ENCODE measurements at regions not wholly inside any gene's neighbourhood (a gene's known extent, or its start where the extent isn't known, plus 50 kb on each side); places are given as distances from the start of the nearest gene placed in this dataset.
"Not testable (repeated sequence)": the region's sequence is repeated elsewhere in the genome, so short reads cannot be mapped to it uniquely, and the experiment has no call there.

- no peak overlapping the region for H2AFZ ChIP-seq (ENCODE audit: low read depth, low read length)
- H3K9ac ChIP-seq (ENCODE audit: low read length) = no peak overlapping the region
- no peak overlapping the region for H3K4me2 ChIP-seq (ENCODE audit: low read length)
- TF ChIP-seq, protein P1, sequence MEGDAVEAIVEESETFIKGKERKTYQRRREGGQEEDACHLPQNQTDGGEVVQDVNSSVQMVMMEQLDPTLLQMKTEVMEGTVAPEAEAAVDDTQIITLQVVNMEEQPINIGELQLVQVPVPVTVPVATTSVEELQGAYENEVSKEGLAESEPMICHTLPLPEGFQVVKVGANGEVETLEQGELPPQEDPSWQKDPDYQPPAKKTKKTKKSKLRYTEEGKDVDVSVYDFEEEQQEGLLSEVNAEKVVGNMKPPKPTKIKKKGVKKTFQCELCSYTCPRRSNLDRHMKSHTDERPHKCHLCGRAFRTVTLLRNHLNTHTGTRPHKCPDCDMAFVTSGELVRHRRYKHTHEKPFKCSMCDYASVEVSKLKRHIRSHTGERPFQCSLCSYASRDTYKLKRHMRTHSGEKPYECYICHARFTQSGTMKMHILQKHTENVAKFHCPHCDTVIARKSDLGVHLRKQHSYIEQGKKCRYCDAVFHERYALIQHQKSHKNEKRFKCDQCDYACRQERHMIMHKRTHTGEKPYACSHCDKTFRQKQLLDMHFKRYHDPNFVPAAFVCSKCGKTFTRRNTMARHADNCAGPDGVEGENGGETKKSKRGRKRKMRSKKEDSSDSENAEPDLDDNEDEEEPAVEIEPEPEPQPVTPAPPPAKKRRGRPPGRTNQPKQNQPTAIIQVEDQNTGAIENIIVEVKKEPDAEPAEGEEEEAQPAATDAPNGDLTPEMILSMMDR (IDR thresholded peaks at IDR 0.05; ENCODE audit: low read depth, low read length) = no peak
- TF ChIP-seq EZH2phosphoT487 (IDR thresholded peaks at IDR 0.05; ENCODE audit: low read depth) = no peak
- no peaks in the 10 kb centered on the region for H3K36me3 ChIP-seq (replicated peaks; ENCODE audit: low read depth, low read length)
- H3K9me3 ChIP-seq (ENCODE audit: insufficient read depth, low read length) = no peaks in the 10 kb centered on the region
- no peaks in the 10 kb centered on the region for H3K79me2 ChIP-seq (ENCODE audit: low read length)
- H3K27ac ChIP-seq (ENCODE audit: low read length) = no peak overlapping the region
- H3K4me1 ChIP-seq (ENCODE audit: low read length) = no peaks in the 10 kb centered on the region
- H3K4me3 ChIP-seq (ENCODE audit: low read length) = no peak overlapping the region
- H3K27me3 ChIP-seq (ENCODE audit: low read depth, low read length) = no peaks in the 10 kb centered on the region
- H4K20me1 ChIP-seq (ENCODE audit: insufficient read depth, low read length) = no peaks in the 10 kb centered on the region
Observed at GRCh38 chr11:95413761-95414160, 182.8 kb upstream of the SESN3 start.

- Histone ChIP-seq H3K4me1 (ENCODE audit: low read length) (no peaks in the 10 kb centered on the region), H3K79me2 (ENCODE audit: low read length) (no peaks in the 10 kb centered on the region), H2AFZ (ENCODE audit: low read depth, low read length) (no peak overlapping the region), H3K36me3 (replicated peaks; ENCODE audit: low read depth, low read length) (no peaks in the 10 kb centered on the region), H3K27me3 (ENCODE audit: low read depth, low read length) (no peaks in the 10 kb centered on the region), H3K4me2 (ENCODE audit: low read length) (no peak overlapping the region), H4K20me1 (ENCODE audit: insufficient read depth, low read length) (no peaks in the 10 kb centered on the region), H3K4me3 (ENCODE audit: low read length) (no peak overlapping the region), H3K9me3 (ENCODE audit: insufficient read depth, low read length) (no peaks in the 10 kb centered on the region), H3K9ac (ENCODE audit: low read length) (no peak overlapping the region), H3K27ac (ENCODE audit: low read length) (no peak overlapping the region)
- TF ChIP-seq, protein P1 (IDR thresholded peaks at IDR 0.05; ENCODE audit: low read depth, low read length) = no peak
- no peak for TF ChIP-seq EZH2phosphoT487 (IDR thresholded peaks at IDR 0.05; ENCODE audit: low read depth)
Observed at GRCh38 chr11:95413021-95413420, 182.0 kb upstream of the SESN3 start.

DNA sequence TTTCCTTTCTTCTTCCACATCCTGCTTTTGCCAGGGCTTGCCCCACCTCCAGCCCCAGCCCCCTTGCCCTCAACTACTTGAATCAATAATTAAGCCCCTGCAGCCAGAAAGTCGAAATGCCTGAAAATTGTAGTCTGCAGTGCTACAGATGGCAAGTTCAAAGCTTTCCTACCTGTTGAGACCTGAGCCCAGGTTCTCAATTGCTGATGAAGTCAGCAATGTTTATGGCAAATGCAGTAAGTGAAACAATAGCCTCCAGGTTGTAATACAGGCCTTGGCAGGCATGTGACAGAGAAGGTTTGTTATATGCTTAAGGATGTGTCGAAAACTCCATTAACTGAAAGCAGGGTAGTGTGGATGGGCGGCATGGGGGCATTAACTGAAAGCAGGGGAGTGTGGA is 181.1 kb upstream of the SESN3 start:
- H2AFZ ChIP-seq (ENCODE audit: low read depth, low read length) = no peak overlapping the region

GRCh38 chr11:95410707-95411106 is 179.7 kb upstream of the SESN3 start:
- not testable (repeated sequence) for H4K20me1 ChIP-seq (ENCODE audit: insufficient read depth, low read length); H3K4me1 ChIP-seq (ENCODE audit: low read length); H3K9me3 ChIP-seq (ENCODE audit: insufficient read depth, low read length); H3K27ac ChIP-seq (ENCODE audit: low read length); H3K79me2 ChIP-seq (ENCODE audit: low read length); H3K36me3 ChIP-seq (replicated peaks; ENCODE audit: low read depth, low read length); H2AFZ ChIP-seq (ENCODE audit: low read depth, low read length); H3K27me3 ChIP-seq (ENCODE audit: low read depth, low read length); H3K4me3 ChIP-seq (ENCODE audit: low read length); H3K9ac ChIP-seq (ENCODE audit: low read length); H3K4me2 ChIP-seq (ENCODE audit: low read length)

More for the DNA sequence above, 181.1 kb upstream of the SESN3 start:
- Histone ChIP-seq H3K4me3 (ENCODE audit: low read length) (no peak overlapping the region), H4K20me1 (ENCODE audit: insufficient read depth, low read length) (no peaks in the 10 kb centered on the region), H3K9ac (ENCODE audit: low read length) (no peak overlapping the region), H3K4me1 (ENCODE audit: low read length) (no peaks in the 10 kb centered on the region), H3K36me3 (replicated peaks; ENCODE audit: low read depth, low read length) (no peaks in the 10 kb centered on the region), H3K27me3 (ENCODE audit: low read depth, low read length) (no peaks in the 10 kb centered on the region), H3K27ac (ENCODE audit: low read length) (no peak overlapping the region), H3K9me3 (ENCODE audit: insufficient read depth, low read length) (no peaks in the 10 kb centered on the region), H3K4me2 (ENCODE audit: low read length) (no peak overlapping the region), H3K79me2 (ENCODE audit: low read length) (no peaks in the 10 kb centered on the region)
- TF ChIP-seq EZH2phosphoT487 (IDR thresholded peaks at IDR 0.05; ENCODE audit: low read depth) = no peak
- TF ChIP-seq, protein P1 (IDR thresholded peaks at IDR 0.05; ENCODE audit: low read depth, low read length) = no peak

- H3K9me3 ChIP-seq (ENCODE audit: insufficient read depth, low read length) = no peaks in the 10 kb centered on the region
- no peak overlapping the region for H2AFZ ChIP-seq (ENCODE audit: low read depth, low read length)
- H3K27me3 ChIP-seq (ENCODE audit: low read depth, low read length) = no peaks in the 10 kb centered on the region
- no peaks in the 10 kb centered on the region for H3K36me3 ChIP-seq (replicated peaks; ENCODE audit: low read depth, low read length)
- H3K4me3 ChIP-seq (ENCODE audit: low read length) = no peak overlapping the region
- no peak overlapping the region for H3K9ac ChIP-seq (ENCODE audit: low read length)
- no peak overlapping the region for H3K4me2 ChIP-seq (ENCODE audit: low read length)
- TF ChIP-seq, protein P1 (IDR thresholded peaks at IDR 0.05; ENCODE audit: low read depth, low read length) = no peak
- no peak for TF ChIP-seq EZH2phosphoT487 (IDR thresholded peaks at IDR 0.05; ENCODE audit: low read depth)
- H3K27ac ChIP-seq (ENCODE audit: low read length) = no peak overlapping the region
- H4K20me1 ChIP-seq (ENCODE audit: insufficient read depth, low read length) = no peaks in the 10 kb centered on the region
- H3K4me1 ChIP-seq (ENCODE audit: low read length) = peaks cover 3% of the 10 kb centered on the region; the same call in 1 of the 2 replicates
- H3K79me2 ChIP-seq (ENCODE audit: low read length) = no peaks in the 10 kb centered on the region
Observed at GRCh38 chr11:95406271-95406670, 175.3 kb upstream of the SESN3 start.

Data from OCI-LY3 (cell line).